GM19239 (cell line): ENCODE measurements at regions not wholly inside any gene's neighbourhood (a gene's known extent, or its start where the extent isn't known, plus 50 kb on each side); places are given as distances from the start of the nearest gene placed in this dataset.
A peak's percentile ranks its signal among the peaks of the same experiment; 100 is the strongest.

ENCODE experiments used
- DNase-seq: peaks from one replicate; pipeline ENCODE4 v3.0.0; 2011; ENCODE audit warnings: low spot score; ENCODE audit not compliant: insufficient read length
- FAIRE-seq: peaks from 2 replicates; lab custom pipeline; 2011; peaks lifted over from hg19 to GRCh38; lab: Jason Lieb, UNC

DNA sequence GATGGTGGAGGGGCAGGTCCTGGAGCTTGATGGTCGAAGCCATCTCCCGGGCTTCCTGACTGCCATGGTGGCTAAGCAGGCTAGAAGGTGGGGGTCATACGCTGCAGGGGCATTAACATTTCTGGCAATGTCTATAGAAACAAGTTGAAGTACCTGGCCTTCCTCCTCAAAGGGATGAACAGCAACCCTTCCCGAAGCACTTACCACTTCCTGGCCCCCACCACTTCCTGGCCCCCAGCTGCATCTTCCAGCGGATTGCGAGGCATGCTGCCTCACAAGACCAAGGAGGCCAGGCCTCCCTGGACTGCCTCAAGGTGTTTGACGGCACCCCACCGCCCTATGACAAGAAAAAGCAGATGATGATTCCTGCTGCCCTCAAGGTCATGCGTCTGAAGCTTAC is 97.0 kb upstream of the MOCS2 start:
- FAIRE-seq (no peak), DNase-seq (no peak)

GRCh38 chr5:53211799-53212198 is 102.2 kb upstream of the MOCS2 start:
- DNase-seq (no peak), FAIRE-seq (no peak)

GRCh38 chr5:53219174-53219573 is 109.6 kb upstream of the MOCS2 start:
- DNase-seq (no peak), FAIRE-seq (no peak)

- FAIRE-seq (no peak), DNase-seq (no peak)
These were observed 110.1 kb upstream of the MOCS2 start for GRCh38 chr5:53219610-53220009.

DNA sequence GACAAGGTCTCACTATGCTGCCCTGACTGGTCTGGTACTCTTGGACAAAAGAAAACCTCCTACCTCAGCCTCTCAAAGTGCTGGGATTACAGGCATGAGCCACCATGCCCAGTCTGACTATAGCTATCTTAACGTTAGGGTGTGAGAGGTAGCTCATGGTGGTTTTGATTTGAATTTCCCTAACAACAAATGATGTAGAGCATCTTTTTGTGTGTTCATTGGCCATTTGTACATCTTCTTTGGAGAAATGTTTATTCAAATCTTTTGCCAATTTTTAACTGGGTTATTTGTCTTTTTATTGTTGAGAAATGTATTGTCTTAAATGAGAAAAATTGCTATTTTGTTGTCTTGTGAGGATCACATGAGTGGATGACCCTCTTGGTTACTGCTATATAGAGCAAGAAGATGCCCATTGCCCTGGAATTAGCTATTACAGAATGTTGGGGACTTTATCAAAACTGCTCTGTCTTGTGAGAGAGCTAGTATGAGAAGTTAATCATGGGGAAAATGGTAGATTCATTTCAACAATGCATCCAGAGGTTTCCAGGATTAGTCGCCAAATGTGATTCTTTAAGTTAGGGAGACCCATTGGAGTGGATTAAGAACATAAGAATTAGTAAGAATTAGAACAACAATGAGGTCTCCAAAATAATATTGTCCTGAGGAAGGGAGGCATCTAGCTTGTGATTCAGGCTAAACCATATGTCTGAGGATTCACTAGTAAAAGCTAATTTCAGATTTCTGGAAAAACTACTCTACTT is 124.3 kb upstream of the MOCS2 start:
- FAIRE-seq, result no peak
- no peak for DNase-seq

- FAIRE-seq (no peak), DNase-seq (no peak)
These were observed 127.1 kb upstream of the MOCS2 start for GRCh38 chr5:53236683-53237082.

GRCh38 chr5:53237876-53238275 is 128.3 kb upstream of the MOCS2 start:
- no peak for FAIRE-seq
- no peak for DNase-seq

DNA sequence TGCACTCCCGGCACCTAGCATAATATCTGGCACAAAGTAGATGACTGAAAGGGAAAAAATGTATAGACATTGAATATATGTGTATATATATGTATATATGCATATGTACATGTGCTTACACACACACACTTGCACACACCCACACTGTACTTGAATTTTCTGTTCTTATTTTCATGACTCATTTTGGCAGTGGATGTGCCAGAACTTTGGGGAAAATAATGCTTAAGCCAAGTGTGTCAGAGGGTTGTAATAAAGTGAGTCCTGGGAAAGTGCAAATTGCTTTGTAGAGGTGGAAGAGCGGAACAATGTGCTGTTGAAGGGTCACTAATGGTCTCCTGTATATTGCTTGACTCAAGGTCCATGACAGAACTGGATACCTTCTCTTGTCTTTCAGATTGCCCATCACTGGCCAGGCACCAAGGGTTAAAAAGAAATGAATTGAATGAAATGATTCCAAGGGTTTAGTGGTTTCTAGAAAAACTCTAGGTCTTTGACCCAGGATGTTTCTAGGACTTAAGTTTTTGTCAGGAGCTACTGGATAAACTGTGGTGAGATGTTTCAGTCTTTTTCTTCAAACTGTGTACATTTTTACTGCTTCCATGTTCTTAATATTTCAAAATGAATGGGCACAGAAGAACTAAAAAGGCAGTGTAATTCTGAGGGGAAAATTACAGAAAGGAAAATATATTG is 129.9 kb upstream of the MOCS2 start:
- no peak for DNase-seq
- FAIRE-seq, result no peak

- FAIRE-seq (no peak), DNase-seq (no peak)
These were observed 131.1 kb upstream of the MOCS2 start for GRCh38 chr5:53240661-53241060.

DNA sequence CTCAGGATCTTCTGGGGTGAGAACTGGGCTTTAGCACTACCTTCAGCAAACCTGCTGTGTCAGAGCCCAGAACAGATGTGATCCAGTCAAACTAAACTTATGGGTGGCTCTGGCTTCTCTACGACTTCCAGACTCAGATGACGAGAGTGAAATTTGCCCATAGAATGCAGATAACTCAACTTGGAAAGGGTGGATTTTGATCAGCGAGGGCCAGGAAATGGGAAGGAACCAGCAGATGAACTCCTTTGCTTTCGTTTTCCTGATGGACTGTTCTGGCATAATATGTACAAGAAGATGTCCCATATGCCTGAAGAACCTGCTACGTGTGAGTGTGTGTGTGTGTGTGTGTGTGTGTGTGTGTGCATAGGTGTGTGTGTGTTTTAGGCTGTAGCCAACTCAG is 132.0 kb upstream of the MOCS2 start:
- DNase-seq (no peak), FAIRE-seq (no peak)

DNA sequence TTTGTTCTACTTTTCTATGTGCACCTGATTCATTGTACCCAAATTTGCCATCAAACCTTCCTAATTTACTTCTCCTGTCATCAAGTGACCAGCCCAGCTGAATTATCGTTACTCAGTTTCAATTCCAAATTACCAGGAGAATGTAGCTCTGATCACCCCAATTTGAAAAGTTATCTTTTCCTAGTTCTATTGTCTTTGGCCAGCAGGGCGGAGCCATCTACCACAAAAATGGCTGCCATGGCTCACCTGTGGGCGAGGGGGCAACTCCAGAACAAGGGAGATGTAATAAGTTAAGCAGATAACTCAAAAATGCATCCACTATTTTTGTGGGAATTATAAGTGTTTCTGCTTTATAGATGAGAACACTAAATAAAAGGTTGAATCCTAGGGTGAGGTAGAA is 133.8 kb upstream of the MOCS2 start:
- FAIRE-seq, result no peak
- no peak for DNase-seq

- FAIRE-seq (no peak), DNase-seq (no peak)
These were observed 136.7 kb upstream of the MOCS2 start for GRCh38 chr5:53246042-53246836.

DNA sequence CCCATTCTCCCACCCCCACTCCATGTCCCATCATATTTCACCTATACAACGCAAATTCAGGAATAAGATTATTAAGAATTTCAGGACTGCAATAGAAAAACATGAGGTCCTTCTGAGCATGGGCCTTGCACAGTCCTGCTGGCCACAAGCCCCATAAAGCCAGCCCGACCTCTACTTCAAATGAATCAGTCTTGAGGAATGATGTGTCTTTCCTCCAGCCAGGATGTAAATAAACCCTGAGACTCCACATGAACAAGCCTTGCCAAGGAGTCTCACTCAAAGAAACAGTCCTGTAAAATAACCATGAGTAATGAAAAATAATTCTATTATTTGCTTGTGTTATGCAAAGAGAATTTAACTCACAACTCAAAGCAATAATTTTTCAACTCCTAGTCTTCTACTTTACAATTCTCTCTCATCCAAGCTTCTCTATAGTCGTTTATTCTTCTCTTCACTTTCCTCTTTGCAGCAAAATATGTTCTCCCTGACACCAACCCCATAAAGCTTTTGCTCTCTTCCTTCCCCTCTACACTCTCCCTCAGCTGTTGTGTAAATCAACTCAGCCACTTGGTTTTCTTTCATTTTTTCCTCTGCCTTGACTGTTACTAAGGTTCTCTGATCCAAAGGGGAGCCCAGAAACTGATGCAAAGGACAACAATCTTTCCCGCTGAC is 140.1 kb upstream of the MOCS2 start:
- no peak for DNase-seq
- FAIRE-seq, result no peak

- no peak for DNase-seq
- FAIRE-seq, result no peak
These were observed 140.6 kb upstream of the MOCS2 start for GRCh38 chr5:53250201-53250550.

DNA sequence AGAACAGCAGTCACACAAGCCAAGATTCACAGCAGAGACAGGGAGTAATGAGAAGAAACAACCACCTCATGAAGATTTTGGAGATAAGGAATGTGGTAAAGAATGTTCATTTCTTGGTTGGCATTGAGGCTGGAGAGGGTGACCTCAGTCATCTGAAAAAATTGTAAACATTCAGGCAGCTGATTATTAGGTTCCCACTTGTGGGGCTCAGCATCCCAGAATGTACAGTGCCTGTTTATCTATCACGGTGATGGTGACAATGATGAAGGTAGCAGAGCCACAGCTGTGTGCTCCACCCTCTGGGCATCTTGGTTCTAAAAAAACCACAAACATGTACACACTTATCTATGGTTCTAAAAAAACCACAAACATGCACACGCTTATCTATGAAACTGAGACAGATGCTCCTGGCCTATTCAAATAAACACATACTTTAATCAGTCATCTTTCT is 143.9 kb upstream of the MOCS2 start:
- no peak for FAIRE-seq
- DNase-seq, result no peak

- no peak for FAIRE-seq
- DNase-seq, result no peak
These were observed 147.2 kb upstream of the MOCS2 start for GRCh38 chr5:53256746-53257145.

DNA sequence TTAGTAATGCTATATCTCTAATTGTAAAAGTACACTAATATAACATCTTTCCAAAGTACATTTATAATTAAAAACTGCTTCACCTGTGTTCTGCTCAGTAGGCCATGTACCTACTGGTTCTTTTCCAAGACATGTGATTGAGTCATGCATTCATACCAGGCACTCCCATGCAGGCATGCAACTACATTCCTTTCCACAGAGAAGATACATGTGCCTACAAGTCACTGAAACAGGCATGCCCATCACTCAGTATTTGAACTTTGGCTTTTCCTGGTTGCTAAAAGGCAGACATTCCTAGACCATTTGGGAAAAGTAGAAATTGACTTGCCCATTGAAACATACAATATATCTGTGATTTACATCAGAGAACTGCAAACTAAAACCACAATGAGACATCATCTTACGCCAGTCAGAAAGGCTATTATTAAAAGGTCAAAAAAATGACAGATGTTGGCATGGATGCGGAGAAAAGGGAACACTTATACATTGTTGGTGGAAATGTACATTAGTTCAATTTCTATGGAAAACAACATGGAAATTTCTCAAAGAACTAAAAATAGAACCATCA is 148.3 kb upstream of the MOCS2 start:
- DNase-seq, result no peak
- FAIRE-seq, result peak; percentile 23

GRCh38 chr5:53259176-53259575 is 149.6 kb upstream of the MOCS2 start:
- FAIRE-seq, result no peak

DNA sequence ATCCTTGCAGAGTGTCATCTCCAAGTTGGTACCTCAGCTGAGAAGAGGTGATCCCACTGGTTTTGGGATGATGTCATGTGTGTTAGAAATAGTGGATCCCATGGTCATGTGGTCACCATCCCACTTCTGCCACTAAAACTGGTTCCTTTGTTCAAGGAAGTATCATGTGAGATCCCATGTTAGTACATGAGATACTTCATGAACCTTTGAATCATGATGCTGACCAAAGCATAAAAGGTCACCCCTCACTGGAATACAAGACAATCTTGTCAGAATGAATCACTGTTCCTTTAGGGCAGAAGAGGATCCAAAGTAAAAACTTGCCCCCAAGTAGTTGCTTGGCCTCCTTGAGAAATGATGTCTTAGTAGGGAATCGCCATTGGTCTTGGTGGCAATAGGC is 150.9 kb upstream of the MOCS2 start:
- no peak for DNase-seq
- FAIRE-seq, result no peak

More at GRCh38 chr5:53259176-53259575, 149.6 kb upstream of the MOCS2 start:
- DNase-seq, result no peak

DNA sequence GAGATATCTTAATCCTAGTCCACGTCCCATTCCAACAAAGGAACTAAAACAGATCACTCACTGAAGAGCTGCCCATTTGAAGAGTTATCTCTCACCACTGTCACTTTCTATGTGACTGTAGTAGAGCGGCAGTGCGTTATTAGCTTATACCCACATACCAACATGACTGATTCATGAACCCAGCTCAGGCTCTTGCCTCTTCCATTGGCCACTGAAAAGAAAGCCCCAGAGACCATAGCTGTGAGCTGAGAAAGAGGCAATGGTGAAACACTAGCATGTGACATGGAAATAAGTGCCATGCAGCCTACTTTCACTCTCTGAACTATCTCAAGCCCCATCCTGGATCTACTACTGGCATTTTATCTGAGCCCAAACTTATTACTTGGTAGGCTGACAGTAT is 151.7 kb upstream of the MOCS2 start:
- DNase-seq (no peak), FAIRE-seq (no peak)
